22Rv1 (cell line): ENCODE measurements at regions not wholly inside any gene's neighbourhood (a gene's known extent, or its start where the extent isn't known, plus 50 kb on each side); places are given as distances from the start of the nearest gene placed in this dataset.

Source experiments
- ZFX ChIP-seq: fragments of 450-650 bp; IDR thresholded peaks from 2 replicates; pipeline ENCODE4 v1.6.1; 2017; ENCODE audit warnings: antibody characterized with exemption, borderline replicate concordance
- TF ChIP-seq, protein P1 (sequence below): fragments of 450-650 bp; IDR thresholded peaks from 2 replicates; pipeline ENCODE4 v1.5.1; 2017; ENCODE audit warnings: mild to moderate bottlenecking

DNA sequence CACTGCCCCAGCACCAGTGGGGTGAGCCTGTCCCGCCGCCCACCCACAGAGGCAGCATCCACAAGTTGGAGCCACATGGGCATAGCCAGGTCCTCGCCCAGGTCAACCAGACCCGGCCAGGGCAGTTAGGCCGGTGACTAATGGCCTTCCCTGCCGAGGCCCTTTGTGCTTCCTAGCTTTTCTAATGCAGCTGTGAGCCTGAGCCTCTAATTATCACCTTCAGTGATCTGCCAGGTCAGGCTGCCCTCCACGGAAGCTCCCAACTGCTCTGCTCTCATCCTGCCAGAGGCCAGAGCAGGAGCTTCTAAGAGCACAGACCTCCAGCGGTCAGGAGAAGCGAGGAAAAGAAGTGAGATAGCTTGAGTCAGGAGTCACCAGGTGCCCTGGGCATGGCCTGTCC, 87.1 kb upstream of the PPP1R26 start:
- TF ChIP-seq, protein P1, sequence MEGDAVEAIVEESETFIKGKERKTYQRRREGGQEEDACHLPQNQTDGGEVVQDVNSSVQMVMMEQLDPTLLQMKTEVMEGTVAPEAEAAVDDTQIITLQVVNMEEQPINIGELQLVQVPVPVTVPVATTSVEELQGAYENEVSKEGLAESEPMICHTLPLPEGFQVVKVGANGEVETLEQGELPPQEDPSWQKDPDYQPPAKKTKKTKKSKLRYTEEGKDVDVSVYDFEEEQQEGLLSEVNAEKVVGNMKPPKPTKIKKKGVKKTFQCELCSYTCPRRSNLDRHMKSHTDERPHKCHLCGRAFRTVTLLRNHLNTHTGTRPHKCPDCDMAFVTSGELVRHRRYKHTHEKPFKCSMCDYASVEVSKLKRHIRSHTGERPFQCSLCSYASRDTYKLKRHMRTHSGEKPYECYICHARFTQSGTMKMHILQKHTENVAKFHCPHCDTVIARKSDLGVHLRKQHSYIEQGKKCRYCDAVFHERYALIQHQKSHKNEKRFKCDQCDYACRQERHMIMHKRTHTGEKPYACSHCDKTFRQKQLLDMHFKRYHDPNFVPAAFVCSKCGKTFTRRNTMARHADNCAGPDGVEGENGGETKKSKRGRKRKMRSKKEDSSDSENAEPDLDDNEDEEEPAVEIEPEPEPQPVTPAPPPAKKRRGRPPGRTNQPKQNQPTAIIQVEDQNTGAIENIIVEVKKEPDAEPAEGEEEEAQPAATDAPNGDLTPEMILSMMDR = no peak
- no peak for TF ChIP-seq ZFX
